Ovary (tissue), 7 donors: ENCODE measurements at regions not wholly inside any gene's neighbourhood (a gene's known extent, or its start where the extent isn't known, plus 50 kb on each side); places are given as distances from the start of the nearest gene placed in this dataset.

ENCODE experiments used
- DNase-seq, 5 donors: peaks; one replicate each; pipeline ENCODE4 v3.0.0-alpha.2; 2019 to 2020
- H3K27ac ChIP-seq, 2 donors: fragments of 200-600 bp; one replicate each; pipeline versions ENCODE4 v1.5.1 to v1.8.0; 2019 to 2022
- H3K27me3 ChIP-seq: fragments of 200-600 bp; one replicate; pipeline ENCODE4 v1.8.0; 2022
- H3K36me3 ChIP-seq: fragments of 200-600 bp; sonication (generic); one replicate; pipeline ENCODE4 v1.5.1; 2019
- H3K4me1 ChIP-seq: one replicate; pipeline ENCODE4 v1.8.1; 2013; ENCODE audit warnings: mild to moderate bottlenecking, moderate library complexity; ENCODE audit not compliant: insufficient read depth
- H3K4me3 ChIP-seq: fragments of 200-600 bp; sonication (generic); one replicate; pipeline ENCODE4 v1.5.1; 2017
- H3K9me3 ChIP-seq, 2 donors: fragments of 200-600 bp in 1 of 2; sonication (generic) in 1 of 2; one replicate each; pipeline versions ENCODE4 v1.5.1 to v1.8.1; 2013 to 2019; ENCODE audit warnings: mild to moderate bottlenecking in 1 of 2, moderate library complexity in 1 of 2
- EP300 ChIP-seq: sonication (generic); formaldehyde crosslinking; IDR thresholded peaks from one replicate; pipeline ENCODE4 v1.6.1; 2017; ENCODE audit warnings: antibody characterized with exemption
- POLR2A ChIP-seq: fragments of 450-650 bp; IDR thresholded peaks from one replicate; pipeline ENCODE4 v1.6.1; 2017; ENCODE audit warnings: antibody characterized with exemption, mild to moderate bottlenecking, moderate library complexity
- whole genome bisulfite sequencing, 3 donors: extraction: QIAGEN DNeasy Blood & Tissue Kit in 1 of 3; methylation state at CpG; one replicate each; pipeline versions ENCODE4 v1.1.5 to v1.1.7; 2013 to 2017; 5-methylcytosine and 5-hydroxymethylcytosine counted together
- intact Hi-C, 4 donors: fragments of 100-400 bp; cut with DNase I; formaldehyde crosslinking; loops; one replicate each; pipeline versions ENCODE4 v1.11.0 to v1.15.1; 2022 to 2023
- TF ChIP-seq, protein P1 (sequence below), 3 donors: fragments of 450-650 bp in 2 of 3; fragments of 200-600 bp in 1 of 3; IDR thresholded peaks; one replicate each; pipeline versions ENCODE4 v1.5.1 to v1.8.0; 2016 to 2022; ENCODE audit warnings: antibody characterized with exemption in 3 of 3, mild to moderate bottlenecking in 1 of 3
- donor health status: DM: no; HTN: no; CAD: no; lungs with moderate emphysema.
- donor health status: DM: no; HTN: no; CAD: no.
- donor health status: Bipolar disorder and iron deficiency.
- donor health status: DM: no; HTN: no; CAD: no.
- donor health status: DM: yes; HTN: yes; CAD: no.

DNA sequence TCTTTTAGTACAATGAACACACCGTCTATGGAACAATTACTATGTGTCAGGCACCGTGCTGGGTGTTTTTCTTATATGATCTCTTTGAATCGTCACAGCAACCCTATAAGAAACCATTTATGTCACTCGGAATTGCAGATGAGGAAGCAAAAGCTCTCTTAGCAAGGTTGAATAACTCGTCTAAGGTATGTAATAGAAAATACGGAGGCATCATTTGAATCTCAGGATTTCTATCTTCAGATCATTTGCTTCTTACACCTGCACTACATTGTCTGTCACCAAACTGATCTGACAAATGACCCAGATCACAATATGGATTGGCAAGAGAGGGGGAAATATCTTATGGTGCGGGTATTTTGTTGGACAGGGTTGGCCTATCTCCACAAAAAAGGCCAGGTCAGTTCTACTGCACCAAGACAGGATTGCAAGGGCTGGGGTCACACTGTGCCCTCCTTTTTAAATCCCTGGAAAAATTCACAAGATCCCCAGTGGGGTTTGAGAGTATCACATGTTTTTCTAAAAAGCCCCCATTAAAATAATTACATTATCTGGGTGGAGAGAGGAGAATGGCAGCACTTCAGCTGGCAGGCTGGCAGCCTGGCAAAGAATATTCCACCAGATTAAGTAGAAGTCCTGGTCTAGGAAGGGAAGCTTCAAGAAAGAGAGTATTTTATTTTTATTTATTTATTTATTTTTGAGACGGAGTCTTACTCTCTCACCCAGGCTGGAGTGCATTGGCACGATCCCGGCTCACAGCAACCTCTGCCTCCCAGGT, 110.7 kb upstream of the CLMP start:
- intact Hi-C loops, result no loop called here
- DNase-seq, result no peak
- Histone ChIP-seq H3K4me3 (no peak overlapping the region), H3K27ac (no peak overlapping the region), H3K9me3 (no peaks in the 10 kb centered on the region), H3K4me1 (no peaks in the 10 kb centered on the region), H3K36me3 (no peaks in the 10 kb centered on the region), H3K27me3 (no peaks in the 10 kb centered on the region)
- no peak for TF ChIP-seq EP300
- TF ChIP-seq, protein P1, sequence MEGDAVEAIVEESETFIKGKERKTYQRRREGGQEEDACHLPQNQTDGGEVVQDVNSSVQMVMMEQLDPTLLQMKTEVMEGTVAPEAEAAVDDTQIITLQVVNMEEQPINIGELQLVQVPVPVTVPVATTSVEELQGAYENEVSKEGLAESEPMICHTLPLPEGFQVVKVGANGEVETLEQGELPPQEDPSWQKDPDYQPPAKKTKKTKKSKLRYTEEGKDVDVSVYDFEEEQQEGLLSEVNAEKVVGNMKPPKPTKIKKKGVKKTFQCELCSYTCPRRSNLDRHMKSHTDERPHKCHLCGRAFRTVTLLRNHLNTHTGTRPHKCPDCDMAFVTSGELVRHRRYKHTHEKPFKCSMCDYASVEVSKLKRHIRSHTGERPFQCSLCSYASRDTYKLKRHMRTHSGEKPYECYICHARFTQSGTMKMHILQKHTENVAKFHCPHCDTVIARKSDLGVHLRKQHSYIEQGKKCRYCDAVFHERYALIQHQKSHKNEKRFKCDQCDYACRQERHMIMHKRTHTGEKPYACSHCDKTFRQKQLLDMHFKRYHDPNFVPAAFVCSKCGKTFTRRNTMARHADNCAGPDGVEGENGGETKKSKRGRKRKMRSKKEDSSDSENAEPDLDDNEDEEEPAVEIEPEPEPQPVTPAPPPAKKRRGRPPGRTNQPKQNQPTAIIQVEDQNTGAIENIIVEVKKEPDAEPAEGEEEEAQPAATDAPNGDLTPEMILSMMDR (IDR thresholded peaks at IDR 0.05), result no peak
- 93 to 94% (median 94%) methylated on average over 10 of the region's 10 CpGs for WGBS, 3 donors

DNA sequence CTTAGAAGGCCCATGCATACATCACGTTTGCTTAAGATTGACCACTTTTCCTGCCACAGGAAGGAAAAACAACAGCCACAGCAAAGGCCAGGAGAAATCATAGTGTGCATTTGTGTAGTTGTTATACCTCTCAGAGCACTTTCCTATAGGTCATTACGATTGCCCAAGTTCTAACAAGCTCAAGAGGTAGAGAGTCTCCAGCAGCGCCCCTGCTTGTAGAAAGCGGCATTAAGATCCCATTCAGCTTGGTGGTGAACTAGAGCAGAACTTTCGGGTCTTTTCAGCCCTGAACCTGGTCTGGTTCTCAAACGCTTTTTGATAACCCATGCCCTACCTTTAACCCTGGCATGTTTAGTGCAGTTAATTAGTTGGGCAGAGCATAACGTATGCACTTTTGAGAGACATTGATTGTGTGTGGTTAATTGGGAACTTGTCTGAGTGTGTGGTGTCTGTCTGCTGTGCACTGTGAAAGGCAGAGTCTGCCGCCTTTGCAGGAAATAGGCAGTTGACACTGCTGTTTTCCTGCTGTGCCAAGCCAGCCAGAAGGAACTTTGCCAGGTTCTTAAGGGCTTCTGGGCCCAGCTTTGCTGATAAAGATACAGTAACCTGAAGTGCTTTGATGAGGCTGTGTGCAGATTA, 109.9 kb upstream of the CLMP start:
- DNase-seq, result no peak
- Histone ChIP-seq H3K9me3 (no peaks in the 10 kb centered on the region), H3K4me3 (no peak overlapping the region), H3K27me3 (no peaks in the 10 kb centered on the region), H3K27ac (no peak overlapping the region), H3K4me1 (no peaks in the 10 kb centered on the region), H3K36me3 (no peaks in the 10 kb centered on the region)
- WGBS, 3 donors, result 79 to 89% (median 83%) methylated on average over 8 of the region's 8 CpGs
- intact Hi-C loops, result loop anchor here in 2 of 4 donors (5.0 kb wide), 1 partner anchor 172 kb away; no protein-coding TSS in a partner anchor
- no peak for TF ChIP-seq POLR2A
- no peak for TF ChIP-seq EP300
- TF ChIP-seq, protein P1 (IDR thresholded peaks at IDR 0.05), result no peak

DNA sequence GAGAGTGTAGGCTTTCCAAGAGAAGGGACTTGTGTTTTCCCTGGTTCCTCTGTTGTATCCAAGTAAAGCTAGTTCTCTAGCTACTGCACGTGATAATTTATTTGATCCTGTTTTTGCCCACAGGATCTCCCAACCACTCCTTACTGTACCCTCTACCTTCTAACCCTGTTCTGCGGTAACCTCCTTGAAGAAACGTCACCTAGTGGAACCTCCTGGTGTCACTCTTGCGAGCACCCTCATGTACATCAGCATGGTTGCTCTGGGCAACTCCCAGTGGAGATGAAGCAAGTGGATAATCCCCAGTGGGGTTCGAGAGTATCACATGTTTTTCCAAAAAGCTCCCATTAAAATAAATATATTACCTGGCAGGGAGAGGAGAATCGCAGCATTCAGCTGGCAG, 108.9 kb upstream of the CLMP start:
- H3K27me3 ChIP-seq, result no peaks in the 10 kb centered on the region
- no peaks in the 10 kb centered on the region for H3K36me3 ChIP-seq
- no peaks in the 10 kb centered on the region for H3K9me3 ChIP-seq
- 82 to 85% (median 83%) methylated on average over 6 of the region's 6 CpGs for WGBS, 3 donors
- TF ChIP-seq, protein P1 (IDR thresholded peaks at IDR 0.05), result no peak
- TF ChIP-seq EP300 (no peak), POLR2A (no peak)
- no peak for DNase-seq
- no peak overlapping the region for H3K27ac ChIP-seq
- no peaks in the 10 kb centered on the region for H3K4me1 ChIP-seq
- intact Hi-C loops, result loop anchor here in 2 of 4 donors (5.0 kb wide), 1 partner anchor 173 kb away; no protein-coding TSS in a partner anchor
- H3K4me3 ChIP-seq, result no peak overlapping the region

DNA sequence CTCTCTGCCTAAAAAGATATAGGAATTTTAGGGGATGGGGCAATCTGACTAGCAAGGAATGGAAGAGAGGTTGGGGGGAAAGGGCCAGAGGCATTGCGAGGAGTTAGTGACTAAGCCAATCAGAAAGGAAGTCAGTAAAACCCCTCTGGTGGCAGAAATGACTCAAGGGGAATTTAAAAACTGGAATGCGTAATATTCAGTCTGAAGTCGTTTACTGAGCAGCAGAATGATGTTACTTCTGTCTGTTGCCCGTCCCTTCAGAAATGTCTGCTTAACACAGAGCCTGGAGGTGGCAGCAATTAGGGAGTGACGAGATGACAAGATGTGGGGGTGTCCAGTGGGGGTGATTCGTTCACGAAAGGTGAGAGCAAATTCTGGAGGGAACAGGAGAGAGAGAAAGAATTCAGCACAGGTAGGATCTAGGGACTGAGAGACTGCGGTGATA, 107.7 kb upstream of the CLMP start:
- Histone ChIP-seq H3K27ac (no peak overlapping the region), H3K27me3 (no peaks in the 10 kb centered on the region), H3K4me3 (no peak overlapping the region), H3K36me3 (no peaks in the 10 kb centered on the region), H3K9me3 (no peaks in the 10 kb centered on the region), H3K4me1 (no peaks in the 10 kb centered on the region)
- DNase-seq, result no peak
- TF ChIP-seq, protein P1 (IDR thresholded peaks at IDR 0.05), result no peak
- intact Hi-C loops, result loop anchor here in 2 of 4 donors (5.0 kb wide), 1 partner anchor 175 kb away; no protein-coding TSS in a partner anchor
- WGBS, 3 donors, result 67 to 71% (median 69%) methylated on average over 8 of the region's 8 CpGs
